ENCODE measurements at regions not wholly inside any gene's neighbourhood (a gene's known extent, or its start where the extent isn't known, plus 50 kb on each side); places are given as distances from the start of the nearest gene placed in this dataset.

GRCh38 chr5:163193886-163194285, 243.5 kb upstream of the CCNG1 start (continued):
- TF ChIP-seq CTCF (conservative IDR thresholded peaks at IDR 0.05; ENCODE audit: low read depth in 2 of 2) (no peak), JUNB (IDR thresholded peaks at IDR 0.05; ENCODE audit: unreplicated experiment) (no peak), ETS1 (IDR thresholded peaks at IDR 0.05) (no peak), ZNF462 (CRISPR knock-in tag; IDR thresholded peaks at IDR 0.05) (no peak)

GRCh38 chr5:163205645-163206044, 231.8 kb upstream of the CCNG1 start:
- Mint-ChIP-seq H3K4me1 (no peaks in the 10 kb centered on the region), H3K4me3 (no peak overlapping the region), H3K27me3 (ENCODE audit: insufficient read depth, low read depth, poor library complexity) (no peaks in the 10 kb centered on the region), H3K36me3 (ENCODE audit: low read depth) (no peaks in the 10 kb centered on the region), H3K9me3 (peaks cover 4% of the 10 kb centered on the region; the same call in 1 of the 3 replicates), H3K27ac (no peak overlapping the region)
- DNase-seq (ENCODE audit: low spot score), result no peak
- ATAC-seq, result no peak
- no peaks in the 10 kb centered on the region for H3K4me1 ChIP-seq (ENCODE audit: insufficient read depth)
- H3K9me2 ChIP-seq (ENCODE audit: insufficient read depth), result no peaks in the 10 kb centered on the region
- no peaks in the 10 kb centered on the region for H3K79me2 ChIP-seq (replicated peaks; ENCODE audit: insufficient read depth)
- no peaks in the 10 kb centered on the region for H4K20me1 ChIP-seq (replicated peaks; ENCODE audit: insufficient read depth)
- no peak overlapping the region for H2AFZ ChIP-seq
- TF ChIP-seq ZNF114 (CRISPR knock-in tag; IDR thresholded peaks at IDR 0.05), result no peak
- no peak overlapping the region for H3K4me2 ChIP-seq
- no peaks in the 10 kb centered on the region for H3K27me3 ChIP-seq (ENCODE audit: insufficient read depth)
- no peak overlapping the region for H3K27ac ChIP-seq (ENCODE audit: low read depth)
- no peaks in the 10 kb centered on the region for H3F3A ChIP-seq (replicated peaks; ENCODE audit: low read depth)
- H3K4me3 ChIP-seq, result no peak overlapping the region
- H3K36me3 ChIP-seq (ENCODE audit: insufficient read depth), result no peaks in the 10 kb centered on the region

Measured in GM23338 (cell line).